ENCODE measurements at regions not wholly inside any gene's neighbourhood (a gene's known extent, or its start where the extent isn't known, plus 50 kb on each side); places are given as distances from the start of the nearest gene placed in this dataset.
"Not testable (repeated sequence)": the region's sequence is repeated elsewhere in the genome, so short reads cannot be mapped to it uniquely, and the experiment has no call there.

DNA sequence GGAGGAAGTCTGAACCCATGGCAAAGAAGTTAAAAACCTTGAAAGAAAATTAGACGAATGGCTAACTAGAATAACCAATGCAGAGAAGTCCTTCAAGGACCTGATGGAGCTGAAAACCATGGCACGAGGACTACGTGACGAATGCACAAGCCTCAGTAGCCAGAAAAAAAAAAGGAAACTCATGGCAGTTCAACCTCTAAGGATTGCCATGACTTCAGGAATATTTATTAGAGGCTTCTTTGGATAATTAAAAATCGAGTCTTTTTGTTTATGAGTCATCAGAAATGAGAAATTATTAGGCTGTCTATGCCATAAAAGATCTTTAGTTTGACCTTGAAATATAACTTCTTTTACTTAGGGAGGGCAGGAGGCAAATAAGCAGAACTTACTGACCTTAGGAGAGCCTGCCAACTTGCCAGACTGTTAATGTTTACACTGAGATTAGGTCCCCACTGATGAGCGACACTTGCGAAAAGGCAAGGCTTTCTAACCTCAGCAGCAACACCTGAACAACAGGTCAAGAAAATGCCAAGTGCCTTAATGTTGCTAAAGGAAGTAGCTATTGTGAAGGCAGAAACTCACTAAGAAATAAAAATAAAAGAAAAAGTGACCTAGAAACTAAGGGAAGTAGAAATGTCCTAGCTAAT is 55.2 kb upstream of the TUSC1 start:
- TF ChIP-seq, protein P1, sequence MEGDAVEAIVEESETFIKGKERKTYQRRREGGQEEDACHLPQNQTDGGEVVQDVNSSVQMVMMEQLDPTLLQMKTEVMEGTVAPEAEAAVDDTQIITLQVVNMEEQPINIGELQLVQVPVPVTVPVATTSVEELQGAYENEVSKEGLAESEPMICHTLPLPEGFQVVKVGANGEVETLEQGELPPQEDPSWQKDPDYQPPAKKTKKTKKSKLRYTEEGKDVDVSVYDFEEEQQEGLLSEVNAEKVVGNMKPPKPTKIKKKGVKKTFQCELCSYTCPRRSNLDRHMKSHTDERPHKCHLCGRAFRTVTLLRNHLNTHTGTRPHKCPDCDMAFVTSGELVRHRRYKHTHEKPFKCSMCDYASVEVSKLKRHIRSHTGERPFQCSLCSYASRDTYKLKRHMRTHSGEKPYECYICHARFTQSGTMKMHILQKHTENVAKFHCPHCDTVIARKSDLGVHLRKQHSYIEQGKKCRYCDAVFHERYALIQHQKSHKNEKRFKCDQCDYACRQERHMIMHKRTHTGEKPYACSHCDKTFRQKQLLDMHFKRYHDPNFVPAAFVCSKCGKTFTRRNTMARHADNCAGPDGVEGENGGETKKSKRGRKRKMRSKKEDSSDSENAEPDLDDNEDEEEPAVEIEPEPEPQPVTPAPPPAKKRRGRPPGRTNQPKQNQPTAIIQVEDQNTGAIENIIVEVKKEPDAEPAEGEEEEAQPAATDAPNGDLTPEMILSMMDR (IDR thresholded peaks at IDR 0.05; ENCODE audit: low read depth, low read length, poor library complexity, severe bottlenecking), result no peak
- no peak for TF ChIP-seq EZH2phosphoT487 (IDR thresholded peaks at IDR 0.05; ENCODE audit: borderline replicate concordance, low read length)
- no peaks in the 10 kb centered on the region for H3F3A ChIP-seq (ENCODE audit: control insufficient read depth, insufficient read depth)
- no peak overlapping the region for H3K27ac ChIP-seq (ENCODE audit: low read depth, low read length)
- no peak overlapping the region for H3K4me3 ChIP-seq (ENCODE audit: low read length)
- H3K27me3 ChIP-seq (ENCODE audit: control insufficient read depth, low read length), result no peaks in the 10 kb centered on the region
- no peaks in the 10 kb centered on the region; the same call in 1 of the 2 replicates for H3K9me3 ChIP-seq (ENCODE audit: control insufficient read depth, insufficient read depth, low read length)
- H3K36me3 ChIP-seq (ENCODE audit: control insufficient read depth, low read length), result no peaks in the 10 kb centered on the region
- no peaks in the 10 kb centered on the region for H3K79me2 ChIP-seq (ENCODE audit: control insufficient read depth, low read length)
- H3K9me2 ChIP-seq (replicated peaks; ENCODE audit: control insufficient read depth, low read length), result no peaks in the 10 kb centered on the region
- no peaks in the 10 kb centered on the region for H4K20me1 ChIP-seq (ENCODE audit: control insufficient read depth, insufficient read depth, low read depth, low read length)
- no peak overlapping the region for H3K4me2 ChIP-seq (ENCODE audit: low read length)
- H3K4me1 ChIP-seq (ENCODE audit: control insufficient read depth, low read length), result no peaks in the 10 kb centered on the region

DNA sequence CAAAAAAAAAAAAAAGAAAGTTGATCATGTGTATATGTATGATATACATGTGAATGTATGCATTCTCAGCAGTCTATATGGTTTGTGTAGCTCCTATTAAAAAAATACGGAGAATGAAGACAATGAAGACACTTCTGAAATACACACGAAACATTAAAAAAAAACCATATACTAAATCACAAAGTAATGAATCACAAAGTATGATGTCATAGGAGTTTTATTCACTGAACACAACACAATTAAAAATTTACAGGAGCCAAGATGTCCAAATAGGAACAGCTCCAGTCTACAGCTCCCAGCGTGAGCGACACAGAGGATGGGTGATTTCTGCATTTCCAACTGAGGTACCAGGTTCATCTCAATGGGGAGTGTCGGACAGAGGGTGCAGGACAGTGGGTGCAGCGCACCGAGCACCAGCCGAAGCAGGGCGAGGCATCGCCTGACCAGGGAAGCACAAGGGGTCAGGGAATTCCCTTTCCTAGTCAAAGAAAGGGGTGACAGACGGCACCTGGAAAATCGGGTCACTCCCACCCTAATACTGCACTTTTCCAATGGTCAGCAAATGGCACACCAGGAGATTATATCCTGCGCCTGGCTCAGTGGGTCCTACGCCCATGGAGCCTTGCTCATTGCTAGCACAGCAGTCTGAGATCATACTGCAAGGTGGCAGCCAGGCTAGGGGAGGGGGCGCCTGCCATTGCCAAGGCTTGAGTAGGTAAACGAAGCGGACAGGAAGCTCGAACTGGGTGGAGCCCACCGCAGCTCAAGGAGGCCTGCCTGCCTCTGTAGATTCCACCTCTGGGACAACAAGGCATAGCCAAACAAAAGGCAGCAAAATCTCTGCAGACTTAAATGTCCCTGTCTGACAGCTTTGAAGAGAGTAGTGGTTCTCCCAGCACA is 53.9 kb upstream of the TUSC1 start:
- not testable (repeated sequence) for H3K36me3 ChIP-seq (ENCODE audit: control insufficient read depth, low read length); H3K4me1 ChIP-seq (ENCODE audit: control insufficient read depth, low read length); H3K4me3 ChIP-seq (ENCODE audit: low read length); H3K4me2 ChIP-seq (ENCODE audit: low read length); H3F3A ChIP-seq (ENCODE audit: control insufficient read depth, insufficient read depth); H3K9me3 ChIP-seq (ENCODE audit: control insufficient read depth, insufficient read depth, low read length); H3K79me2 ChIP-seq (ENCODE audit: control insufficient read depth, low read length); H3K9me2 ChIP-seq (replicated peaks; ENCODE audit: control insufficient read depth, low read length); H3K27ac ChIP-seq (ENCODE audit: low read depth, low read length); H4K20me1 ChIP-seq (ENCODE audit: control insufficient read depth, insufficient read depth, low read depth, low read length); H3K27me3 ChIP-seq (ENCODE audit: control insufficient read depth, low read length)
